Gastroesophageal sphincter (tissue), 4 donors: ENCODE measurements at regions not wholly inside any gene's neighbourhood (a gene's known extent, or its start where the extent isn't known, plus 50 kb on each side); places are given as distances from the start of the nearest gene placed in this dataset.
"Not testable (repeated sequence)": the region's sequence is repeated elsewhere in the genome, so short reads cannot be mapped to it uniquely, and the experiment has no call there.

Experiments
- ATAC-seq: fragments of 150-250 bp; one replicate; pipeline ENCODE4 v1.9.1; 2016; ENCODE audit warnings: mild to moderate bottlenecking, moderate library complexity
- H3K27ac ChIP-seq, 4 donors: fragments of 200-600 bp; sonication (generic) in 3 of 4; 1 replicate in 3 of 4; 2 replicates in 1 of 4; pipeline ENCODE4 v1.5.1; 2016 to 2019
- H3K27me3 ChIP-seq: fragments of 200-600 bp; sonication (generic); one replicate; pipeline ENCODE4 v1.5.1; 2019
- H3K36me3 ChIP-seq, 2 donors: fragments of 200-600 bp; sonication (generic); one replicate each; pipeline ENCODE4 v1.5.1; 2019; ENCODE audit warnings: control low read depth in 1 of 2
- H3K4me1 ChIP-seq, 3 donors: fragments of 200-600 bp; sonication (generic); 1 replicate in 2 of 3; 2 replicates in 1 of 3; pipeline ENCODE4 v1.5.1; 2016 to 2019; ENCODE audit warnings: control low read depth in 2 of 3
- H3K4me3 ChIP-seq, 2 donors: fragments of 200-600 bp; sonication (generic); one replicate each; pipeline ENCODE4 v1.5.1; 2019; ENCODE audit warnings: mild to moderate bottlenecking in 1 of 2, moderate library complexity in 1 of 2
- H3K9me3 ChIP-seq, 3 donors: fragments of 200-600 bp; sonication (generic); one replicate each; pipeline ENCODE4 v1.5.1; 2017 to 2019; ENCODE audit warnings: control low read depth in 2 of 3
- EP300 ChIP-seq: sonication (generic); formaldehyde crosslinking; IDR thresholded peaks from one replicate; pipeline ENCODE4 v1.6.1; 2017; ENCODE audit warnings: antibody characterized with exemption, mild to moderate bottlenecking
- POLR2A ChIP-seq, 2 donors: fragments of 450-650 bp; IDR thresholded peaks; one replicate each; pipeline ENCODE4 v1.6.1; 2017; ENCODE audit warnings: antibody characterized with exemption in 2 of 2, mild to moderate bottlenecking in 2 of 2, moderate library complexity in 1 of 2
- POLR2AphosphoS5 ChIP-seq: sonication (generic); formaldehyde crosslinking; IDR thresholded peaks from one replicate; pipeline ENCODE4 v1.6.1; 2017; ENCODE audit warnings: antibody characterized with exemption
- WGBS, 2 donors: methylation state at CpG; one replicate each; pipeline ENCODE4 v1.1.5; 2018; ENCODE audit warnings: low coverage in 1 of 2; 5-methylcytosine and 5-hydroxymethylcytosine counted together
- TF ChIP-seq, protein P1 (sequence below), 4 experiments: fragments of 200-600 bp in 2 of 4; fragments of 450-650 bp in 2 of 4; sonication (generic) in 1 of 4; IDR thresholded peaks; one replicate each; pipeline ENCODE4 v1.5.1; 2017 to 2019; ENCODE audit warnings: antibody characterized with exemption in 4 of 4, mild to moderate bottlenecking in 2 of 4, moderate library complexity in 2 of 4

DNA sequence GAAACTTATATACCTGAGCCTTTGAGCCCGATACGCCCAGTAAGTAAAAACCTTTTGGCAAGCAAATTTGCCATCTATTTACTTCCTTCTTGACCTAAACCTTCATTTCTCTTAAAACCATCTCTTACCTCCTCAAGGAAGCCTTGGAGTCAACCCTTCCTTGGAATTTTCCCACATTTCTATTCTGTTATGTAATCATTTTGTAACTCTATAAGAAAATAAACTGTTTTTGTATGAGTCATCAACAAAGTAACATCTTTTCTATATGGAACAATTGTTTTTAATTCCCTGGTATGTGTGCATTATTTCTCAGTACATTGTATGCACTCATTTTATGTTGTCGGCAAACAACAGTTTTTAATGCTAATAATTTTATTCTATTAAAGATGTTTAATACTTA is 162.0 kb downstream of the TEX36 start:
- 94 to 100% methylated on average over 3 of the region's 3 CpGs for WGBS, 2 donors
- Histone ChIP-seq H3K27me3 (no peaks in the 10 kb centered on the region), H3K9me3 (no peaks in the 10 kb centered on the region), H3K4me1 (peaks cover 0 to 8% (median 0%) of the 10 kb centered on the region in 3 donors), H3K27ac (no peak overlapping the region), H3K36me3 (no peaks in the 10 kb centered on the region), H3K4me3 (no peak overlapping the region)
- TF ChIP-seq EP300 (no peak), POLR2A (IDR thresholded peaks at IDR 0.05) (no peak), POLR2AphosphoS5 (no peak)
- TF ChIP-seq, protein P1, sequence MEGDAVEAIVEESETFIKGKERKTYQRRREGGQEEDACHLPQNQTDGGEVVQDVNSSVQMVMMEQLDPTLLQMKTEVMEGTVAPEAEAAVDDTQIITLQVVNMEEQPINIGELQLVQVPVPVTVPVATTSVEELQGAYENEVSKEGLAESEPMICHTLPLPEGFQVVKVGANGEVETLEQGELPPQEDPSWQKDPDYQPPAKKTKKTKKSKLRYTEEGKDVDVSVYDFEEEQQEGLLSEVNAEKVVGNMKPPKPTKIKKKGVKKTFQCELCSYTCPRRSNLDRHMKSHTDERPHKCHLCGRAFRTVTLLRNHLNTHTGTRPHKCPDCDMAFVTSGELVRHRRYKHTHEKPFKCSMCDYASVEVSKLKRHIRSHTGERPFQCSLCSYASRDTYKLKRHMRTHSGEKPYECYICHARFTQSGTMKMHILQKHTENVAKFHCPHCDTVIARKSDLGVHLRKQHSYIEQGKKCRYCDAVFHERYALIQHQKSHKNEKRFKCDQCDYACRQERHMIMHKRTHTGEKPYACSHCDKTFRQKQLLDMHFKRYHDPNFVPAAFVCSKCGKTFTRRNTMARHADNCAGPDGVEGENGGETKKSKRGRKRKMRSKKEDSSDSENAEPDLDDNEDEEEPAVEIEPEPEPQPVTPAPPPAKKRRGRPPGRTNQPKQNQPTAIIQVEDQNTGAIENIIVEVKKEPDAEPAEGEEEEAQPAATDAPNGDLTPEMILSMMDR (IDR thresholded peaks at IDR 0.05), result no peak
- ATAC-seq, result no peak

DNA sequence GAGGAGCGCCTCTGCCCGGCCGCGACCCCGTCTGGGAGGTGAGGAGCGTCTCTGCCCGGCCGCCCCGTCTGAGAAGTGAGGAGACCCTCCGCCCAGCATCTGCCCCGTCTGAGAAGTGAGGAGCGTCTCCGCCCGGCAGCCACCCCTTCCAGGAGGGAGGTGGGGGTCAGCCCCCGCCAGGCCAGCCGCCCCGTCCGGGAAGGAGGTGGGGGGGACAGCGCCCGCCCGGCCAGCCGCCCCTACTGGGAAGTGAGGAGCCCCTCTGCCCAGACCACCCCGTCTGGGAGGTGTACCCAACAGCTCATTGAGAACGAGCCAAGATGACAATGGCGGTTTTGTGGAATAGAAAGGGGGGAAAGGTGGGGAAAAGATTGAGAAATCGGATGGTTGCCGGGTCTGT is 164.6 kb downstream of the TEX36 start:
- ATAC-seq, H3K27ac ChIP-seq, H3K27me3 ChIP-seq, H3K36me3 ChIP-seq, H3K4me3 ChIP-seq, H3K9me3 ChIP-seq: not testable (repeated sequence)
- peaks cover 0 to 21% (median 0%) of the 10 kb centered on the region in 3 donors for H3K4me1 ChIP-seq
- WGBS, 2 donors, result 67 to 80% methylated on average over 1 to 3 of the region's 27 CpGs

DNA sequence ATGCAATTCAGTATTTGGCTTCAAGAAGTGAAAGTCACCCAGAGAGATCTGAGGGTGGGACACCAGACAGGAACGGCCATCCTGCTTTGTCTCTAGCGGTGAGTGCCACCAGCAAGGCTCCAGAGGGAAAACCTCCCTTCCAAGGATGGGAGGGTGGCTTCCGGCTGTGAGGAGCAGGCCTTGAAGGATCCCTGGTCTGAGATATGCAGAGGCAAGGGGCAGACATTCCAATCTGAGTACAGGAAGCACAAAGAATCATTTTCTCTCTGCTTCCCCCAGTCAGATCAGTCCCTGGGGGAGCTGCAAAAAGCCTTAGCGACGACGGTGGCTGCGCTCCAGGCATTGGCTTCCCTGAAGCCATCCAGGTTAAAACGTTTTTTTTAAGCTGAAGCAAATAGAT is 167.4 kb downstream of the TEX36 start:
- no peak overlapping the region for H3K27ac ChIP-seq
- H3K4me1 ChIP-seq, result peaks cover 0 to 13% (median 0%) of the 10 kb centered on the region in 3 donors
- no peaks in the 10 kb centered on the region for H3K9me3 ChIP-seq
- H3K4me3 ChIP-seq, result no peak overlapping the region
- H3K27me3 ChIP-seq, result no peaks in the 10 kb centered on the region
- H3K36me3 ChIP-seq, result no peaks in the 10 kb centered on the region
- 34 to 100% methylated on average over 1 to 6 of the region's 8 CpGs for WGBS, 2 donors
- ATAC-seq, result no peak
- TF ChIP-seq, protein P1 (IDR thresholded peaks at IDR 0.05), result no peak
- TF ChIP-seq POLR2AphosphoS5 (no peak), EP300 (no peak), POLR2A (IDR thresholded peaks at IDR 0.05) (no peak)

DNA sequence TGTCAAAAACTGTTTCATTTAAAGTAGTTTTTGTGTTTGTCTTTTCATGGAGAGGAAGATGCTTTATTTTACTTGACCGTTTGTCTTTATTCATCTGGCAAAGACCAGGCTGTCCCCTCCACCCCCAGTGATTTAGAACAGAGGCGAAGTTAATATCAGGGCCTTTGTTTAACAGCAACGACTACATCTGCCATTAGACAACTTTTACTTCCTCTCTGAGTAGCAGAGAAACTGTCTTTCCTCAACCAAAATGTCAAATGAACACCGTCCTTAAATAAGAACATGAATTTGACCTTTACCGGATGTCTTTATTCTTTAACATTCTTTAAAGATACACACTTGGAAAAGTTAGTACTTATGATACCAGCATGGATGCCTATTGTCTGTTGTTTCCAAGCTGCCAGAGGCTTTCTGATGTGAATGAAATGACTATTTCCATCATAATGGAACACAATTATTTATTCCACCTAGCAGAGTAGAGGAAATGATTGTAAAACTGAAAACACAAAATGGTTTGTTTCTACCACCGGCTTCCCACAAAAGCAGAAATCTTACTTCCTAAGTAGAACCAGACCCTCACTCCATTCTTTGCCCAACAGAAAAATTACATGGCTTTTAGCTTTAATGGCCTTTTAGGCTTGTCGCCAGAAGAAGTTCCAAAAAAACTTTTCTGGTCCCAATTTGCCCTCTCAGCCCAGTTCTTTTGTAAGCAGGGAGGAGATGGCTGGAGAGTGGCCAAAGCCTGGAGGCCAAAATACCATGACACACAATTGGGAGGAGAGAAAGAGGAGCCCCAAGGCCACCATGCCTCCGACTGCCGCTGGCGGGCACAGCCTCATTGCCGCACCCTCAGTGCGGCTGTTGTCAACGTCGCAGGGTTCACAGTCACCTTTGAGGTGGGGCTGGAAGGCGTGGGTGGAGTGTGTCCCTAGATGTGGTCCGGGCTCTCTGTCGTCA is 168.5 kb downstream of the TEX36 start:
- WGBS, 2 donors, result 26 to 62% methylated on average over 7 to 10 of the region's 17 CpGs
- Histone ChIP-seq H3K27me3 (no peaks in the 10 kb centered on the region), H3K36me3 (no peaks in the 10 kb centered on the region), H3K4me3 (no peak overlapping the region), H3K27ac (no peak overlapping the region), H3K4me1 (peaks cover 0 to 13% (median 0%) of the 10 kb centered on the region in 3 donors), H3K9me3 (no peaks in the 10 kb centered on the region)
- ATAC-seq, result no peak
- TF ChIP-seq POLR2AphosphoS5 (no peak), EP300 (no peak), POLR2A (IDR thresholded peaks at IDR 0.05) (no peak)
- TF ChIP-seq, protein P1 (IDR thresholded peaks at IDR 0.05), result no peak

DNA sequence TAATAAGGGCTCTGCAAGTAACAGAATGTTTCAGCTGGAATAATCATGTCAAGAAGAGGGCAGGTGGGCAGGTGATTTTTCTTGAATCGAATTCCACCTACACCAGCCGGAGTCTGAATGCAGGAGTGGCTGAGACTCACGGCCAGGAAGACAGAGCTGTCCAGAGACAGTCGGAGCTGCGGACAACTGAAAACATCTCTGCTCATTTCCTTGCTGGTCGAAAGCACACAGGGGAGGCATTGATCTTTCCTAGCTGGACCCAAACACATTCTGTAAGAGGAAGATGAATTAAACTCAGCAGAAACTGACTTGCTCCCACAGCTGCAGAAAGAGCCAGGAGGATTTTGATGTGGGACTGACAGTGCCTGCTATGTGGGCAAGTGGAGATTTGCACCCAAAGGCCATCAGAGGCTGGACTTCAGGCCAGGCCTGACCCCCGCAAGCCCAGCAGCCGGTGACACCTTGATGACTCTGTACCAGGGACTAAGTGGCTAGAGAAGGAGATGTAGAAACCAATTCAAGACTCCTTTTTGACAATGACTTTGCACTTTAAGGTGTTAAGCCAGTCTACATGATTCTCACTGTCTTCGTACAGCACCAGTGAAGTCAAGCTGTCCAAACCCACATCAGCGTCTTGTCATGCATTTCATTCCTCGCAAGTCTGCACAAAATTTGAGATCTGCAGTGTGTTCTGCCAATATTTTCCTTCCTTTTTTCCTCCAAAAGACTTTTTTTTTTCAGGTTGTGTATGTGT is 169.4 kb downstream of the TEX36 start:
- H3K36me3 ChIP-seq, result no peaks in the 10 kb centered on the region
- H3K27ac ChIP-seq, result no peak overlapping the region
- 70 to 75% methylated on average over 7 to 11 of the region's 11 CpGs for WGBS, 2 donors
- no peak overlapping the region for H3K4me3 ChIP-seq
- TF ChIP-seq POLR2AphosphoS5 (no peak), POLR2A (IDR thresholded peaks at IDR 0.05) (no peak), EP300 (no peak)
- TF ChIP-seq, protein P1 (IDR thresholded peaks at IDR 0.05), result no peak
- no peak for ATAC-seq
- peaks cover 0 to 13% (median 0%) of the 10 kb centered on the region in 3 donors for H3K4me1 ChIP-seq
- no peaks in the 10 kb centered on the region for H3K27me3 ChIP-seq
- no peaks in the 10 kb centered on the region for H3K9me3 ChIP-seq
